Erythroblast (primary cell): ENCODE measurements at regions not wholly inside any gene's neighbourhood (a gene's known extent, or its start where the extent isn't known, plus 50 kb on each side); places are given as distances from the start of the nearest gene placed in this dataset.

Experiments
- GATA1 ChIP-seq: IDR thresholded peaks from 2 replicates; pipeline ENCODE4 v1.6.1; 2011; ENCODE audit warnings: low read depth, mild to moderate bottlenecking, control low read depth, low read length, moderate library complexity
- POLR2A ChIP-seq: IDR thresholded peaks from 2 replicates; pipeline ENCODE4 v1.6.1; 2011; ENCODE audit warnings: mild to moderate bottlenecking, low read length

- TF ChIP-seq POLR2A (no peak), GATA1 (no peak)
Measured at GRCh38 chr22:48647051-48647450, 1180.6 kb downstream of the BRD1 start.
